Smooth muscle cell (in vitro differentiated cells): ENCODE measurements at regions not wholly inside any gene's neighbourhood (a gene's known extent, or its start where the extent isn't known, plus 50 kb on each side); places are given as distances from the start of the nearest gene placed in this dataset.

ENCODE experiments used
- DNase-seq: peaks from one replicate; lab custom pipeline; 2025; ENCODE audit not compliant: unreplicated experiment; lab: John Stamatoyannopoulos, UW
- H2AFZ ChIP-seq: fragments of 200-600 bp; sonication (generic); 2 replicates; pipeline ENCODE4 v1.6.0; 2016; ENCODE audit warnings: antibody characterized with exemption, low read depth, mild to moderate bottlenecking
- H3F3A ChIP-seq: fragments of 200-600 bp; sonication (generic); 2 replicates; pipeline ENCODE4 v1.6.0; 2017; ENCODE audit warnings: antibody characterized with exemption, low read depth
- H3K27ac ChIP-seq: fragments of 200-600 bp; sonication (generic); 2 replicates; pipeline ENCODE4 v1.5.1; 2016; ENCODE audit warnings: low read depth, mild to moderate bottlenecking
- H3K27me3 ChIP-seq: fragments of 200-600 bp; sonication (generic); 2 replicates; pipeline ENCODE4 v1.6.1; 2016; ENCODE audit warnings: low read depth, mild to moderate bottlenecking
- H3K36me3 ChIP-seq: fragments of 200-600 bp; sonication (generic); 2 replicates; pipeline ENCODE4 v1.5.1; 2016; ENCODE audit warnings: low read depth
- H3K4me1 ChIP-seq: fragments of 200-600 bp; sonication (generic); 2 replicates; pipeline ENCODE4 v1.5.1; 2016; ENCODE audit warnings: low read depth
- H3K4me2 ChIP-seq: fragments of 200-600 bp; sonication (generic); 2 replicates; pipeline ENCODE4 v1.6.0; 2016; ENCODE audit warnings: mild to moderate bottlenecking
- H3K4me3 ChIP-seq: fragments of 200-600 bp; sonication (generic); 2 replicates; pipeline ENCODE4 v1.5.1; 2016; ENCODE audit warnings: mild to moderate bottlenecking
- H3K79me2 ChIP-seq: fragments of 200-600 bp; sonication (generic); 2 replicates; pipeline ENCODE4 v1.6.0; 2016; ENCODE audit warnings: low read depth, mild to moderate bottlenecking
- H3K9ac ChIP-seq: fragments of 200-600 bp; sonication (generic); 2 replicates; pipeline ENCODE4 v1.6.0; 2016; ENCODE audit warnings: low read depth
- H3K9me3 ChIP-seq: fragments of 200-600 bp; sonication (generic); replicated peaks from 2 replicates; pipeline ENCODE4 v1.5.1; 2016; ENCODE audit warnings: low read depth
- H4K20me1 ChIP-seq: fragments of 200-600 bp; sonication (generic); 2 replicates; pipeline ENCODE4 v1.6.0; 2016; ENCODE audit warnings: low read depth
- CTCF ChIP-seq: fragments of 200-600 bp; sonication (generic); IDR thresholded peaks from 2 replicates; pipeline ENCODE4 v1.5.1; 2017; ENCODE audit warnings: borderline replicate concordance, mild to moderate bottlenecking, antibody characterized with exemption; ENCODE audit not compliant: insufficient read depth, poor library complexity, severe bottlenecking
- WGBS: methylation state at CpG from one replicate; pipeline ENCODE4 v1.1.7; 2016; ENCODE audit warnings: low lambda C conversion rate; 5-methylcytosine and 5-hydroxymethylcytosine counted together

GRCh38 chr5:146993876-146994530 lies 115.4 kb upstream of the PPP2R2B start:
- Histone ChIP-seq H2AFZ (no peak overlapping the region), H3F3A (no peaks in the 10 kb centered on the region), H3K4me3 (no peak overlapping the region), H3K27ac (no peak overlapping the region), H3K9ac (no peak overlapping the region), H3K9me3 (peaks cover 5% of the 10 kb centered on the region), H3K4me1 (peaks cover 6% of the 10 kb centered on the region), H3K4me2 (no peak overlapping the region), H4K20me1 (no peaks in the 10 kb centered on the region), H3K27me3 (no peaks in the 10 kb centered on the region), H3K36me3 (no peaks in the 10 kb centered on the region), H3K79me2 (no peaks in the 10 kb centered on the region)
- DNase-seq: no peak
- 77% methylated on average over 4 of the region's 4 CpGs for WGBS
- TF ChIP-seq CTCF: no peak

GRCh38 chr5:146995878-146996277 lies 117.3 kb upstream of the PPP2R2B start:
- Histone ChIP-seq H4K20me1 (no peaks in the 10 kb centered on the region), H3K9ac (no peak overlapping the region), H3K36me3 (no peaks in the 10 kb centered on the region), H3K4me1 (peaks cover 6% of the 10 kb centered on the region), H3K27ac (no peak overlapping the region), H3K79me2 (no peaks in the 10 kb centered on the region), H2AFZ (no peak overlapping the region), H3K9me3 (no peaks in the 10 kb centered on the region), H3K27me3 (no peaks in the 10 kb centered on the region), H3K4me3 (no peak overlapping the region), H3F3A (no peaks in the 10 kb centered on the region), H3K4me2 (no peak overlapping the region)
- DNase-seq: no peak
- WGBS: 93% methylated on average over 1 of the region's 1 CpG
- TF ChIP-seq CTCF: no peak

DNA sequence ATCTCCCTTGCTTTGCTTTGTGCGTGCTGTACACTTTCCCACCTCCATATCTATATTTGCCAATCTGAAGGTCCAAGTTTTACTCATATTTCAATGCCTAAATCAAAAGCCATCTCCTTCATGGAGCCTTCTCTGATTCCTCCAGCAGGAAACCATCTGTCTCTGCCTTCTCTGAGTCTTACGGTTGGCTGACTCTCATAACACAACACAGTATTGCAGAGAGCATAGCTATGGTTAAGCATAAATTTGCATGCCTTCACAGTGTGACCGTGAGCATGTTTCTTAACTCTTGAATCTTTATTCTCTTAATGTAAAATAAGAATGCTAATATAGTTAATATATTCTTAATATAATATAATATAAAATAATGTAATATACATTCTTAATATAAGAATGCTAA lies 136.8 kb upstream of the PPP2R2B start:
- no peaks in the 10 kb centered on the region for H3K9me3 ChIP-seq
- H3F3A ChIP-seq: peaks cover 7% of the 10 kb centered on the region
- no peak overlapping the region for H3K9ac ChIP-seq
- no peak overlapping the region for H3K4me2 ChIP-seq
- 98% methylated on average over 3 of the region's 3 CpGs for WGBS
- H3K4me1 ChIP-seq: no peaks in the 10 kb centered on the region
- no peaks in the 10 kb centered on the region for H3K27me3 ChIP-seq
- H3K27ac ChIP-seq: no peak overlapping the region
- no peak for TF ChIP-seq CTCF
- H3K4me3 ChIP-seq: no peak overlapping the region
- H4K20me1 ChIP-seq: no peaks in the 10 kb centered on the region
- no peak for DNase-seq
- no peaks in the 10 kb centered on the region for H3K79me2 ChIP-seq
- no peak overlapping the region for H2AFZ ChIP-seq
- H3K36me3 ChIP-seq: no peaks in the 10 kb centered on the region

DNA sequence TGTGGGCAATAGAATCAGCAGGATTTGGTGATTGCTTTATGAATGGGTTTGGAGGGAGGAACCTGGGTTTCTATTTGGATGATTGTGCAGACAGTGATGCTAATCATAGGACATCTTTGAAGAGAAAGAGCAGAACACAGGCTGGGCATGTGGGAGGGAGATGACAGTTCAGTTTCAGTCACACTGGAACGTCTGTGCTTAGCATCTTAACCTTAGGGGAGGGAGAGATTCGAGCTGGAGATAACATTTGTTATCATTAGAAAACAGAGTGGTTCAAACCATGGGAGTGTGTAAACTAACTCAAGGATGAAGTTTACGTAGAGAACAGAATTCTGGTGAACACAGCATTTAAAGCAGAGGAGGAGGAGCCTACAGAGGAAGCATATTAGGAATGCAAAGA lies 138.6 kb upstream of the PPP2R2B start:
- Histone ChIP-seq H3K4me3 (no peak overlapping the region), H4K20me1 (no peaks in the 10 kb centered on the region), H3K9ac (peak overlapping the region; percentile 18), H3K79me2 (no peaks in the 10 kb centered on the region), H3K4me1 (no peaks in the 10 kb centered on the region), H3F3A (peaks cover 7% of the 10 kb centered on the region), H3K36me3 (no peaks in the 10 kb centered on the region), H3K9me3 (no peaks in the 10 kb centered on the region), H3K27me3 (no peaks in the 10 kb centered on the region), H2AFZ (peak overlapping the region; percentile 41), H3K4me2 (peak overlapping the region; percentile 57), H3K27ac (peak overlapping the region; percentile 51)
- no peak for TF ChIP-seq CTCF
- 5% methylated on average over 3 of the region's 3 CpGs for WGBS
- no peak for DNase-seq
